Activated CD8-positive, alpha-beta T cell treated with anti-CD3 and anti-CD28 coated beads for 36 hours (primary cell): ENCODE measurements at regions not wholly inside any gene's neighbourhood (a gene's known extent, or its start where the extent isn't known, plus 50 kb on each side); places are given as distances from the start of the nearest gene placed in this dataset.

Source experiments
- ATAC-seq: fragments of 200-7000 bp; cut with Tn5 transposase; one replicate; pipeline ENCODE4 v1.10.0; 2021; ENCODE audit warnings: mild to moderate bottlenecking, moderate library complexity
- CTCF ChIA-PET: fragments of 350-600 bp; sonication (Branson Sonifier 250); formaldehyde crosslinking; loops from one replicate; lab custom pipeline; 2021; ENCODE audit warnings: antibody characterized with exemption; lab: Charles Lee
- POLR2A ChIA-PET: fragments of 350-600 bp; sonication (Branson Sonifier 250); formaldehyde crosslinking; loops from one replicate; lab custom pipeline; 2021; ENCODE audit warnings: antibody characterized with exemption; lab: Charles Lee
- DNase-seq: peaks from one replicate; pipeline ENCODE4 v3.0.0-alpha.2; 2020
- H3K27ac Mint-ChIP-seq: one replicate; pipeline ENCODE4 v1.8.0; 2021; ENCODE audit warnings: mild to moderate bottlenecking, mixed read lengths
- H3K27me3 Mint-ChIP-seq: one replicate; pipeline ENCODE4 v1.8.0; 2021; ENCODE audit warnings: mixed read lengths
- H3K36me3 Mint-ChIP-seq: one replicate; pipeline ENCODE4 v1.8.0; 2021; ENCODE audit warnings: low read depth, mixed read lengths
- H3K4me1 Mint-ChIP-seq: one replicate; pipeline ENCODE4 v1.8.0; 2021; ENCODE audit warnings: low read depth, mixed read lengths
- H3K4me3 Mint-ChIP-seq: one replicate; pipeline ENCODE4 v1.8.0; 2021; ENCODE audit warnings: mild to moderate bottlenecking, moderate library complexity, mixed read lengths
- H3K9me3 Mint-ChIP-seq: one replicate; pipeline ENCODE4 v1.8.0; 2021; ENCODE audit warnings: mixed read lengths
- intact Hi-C: fragments of 100-400 bp; cut with micrococcal nuclease; formaldehyde crosslinking; loops from one replicate; pipeline ENCODE4 v1.10.0; 2022
- TF ChIP-seq, protein P1 (sequence below): fragments of 200-600 bp; IDR thresholded peaks from one replicate; pipeline ENCODE4 v1.8.0; 2022; ENCODE audit warnings: antibody characterized with exemption, mild to moderate bottlenecking

DNA sequence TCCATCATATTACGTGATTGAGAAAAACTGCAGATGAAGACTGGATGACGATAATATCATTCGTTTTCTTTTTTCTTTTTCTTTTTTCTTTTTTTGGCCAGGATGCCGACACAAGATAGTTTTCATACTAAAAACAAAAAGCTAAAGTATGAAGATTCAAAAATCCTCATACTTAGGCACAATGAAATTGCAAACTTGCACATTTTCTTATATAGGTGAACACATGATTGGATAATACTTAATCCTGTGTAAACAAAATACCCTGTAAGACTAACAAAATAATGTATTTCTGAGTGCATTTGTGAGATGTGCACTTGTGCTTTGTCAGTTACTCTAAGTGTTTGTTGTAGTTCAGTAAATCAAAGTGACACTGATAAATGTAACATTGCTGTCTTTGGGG is 568.9 kb downstream of the ANKRD50 start:
- Mint-ChIP-seq H3K9me3 (no peaks in the 10 kb centered on the region), H3K36me3 (no peaks in the 10 kb centered on the region), H3K27ac (no peak overlapping the region), H3K27me3 (no peaks in the 10 kb centered on the region), H3K4me1 (no peaks in the 10 kb centered on the region), H3K4me3 (no peak overlapping the region)
- intact Hi-C loops, result no loop called here
- TF ChIP-seq, protein P1, sequence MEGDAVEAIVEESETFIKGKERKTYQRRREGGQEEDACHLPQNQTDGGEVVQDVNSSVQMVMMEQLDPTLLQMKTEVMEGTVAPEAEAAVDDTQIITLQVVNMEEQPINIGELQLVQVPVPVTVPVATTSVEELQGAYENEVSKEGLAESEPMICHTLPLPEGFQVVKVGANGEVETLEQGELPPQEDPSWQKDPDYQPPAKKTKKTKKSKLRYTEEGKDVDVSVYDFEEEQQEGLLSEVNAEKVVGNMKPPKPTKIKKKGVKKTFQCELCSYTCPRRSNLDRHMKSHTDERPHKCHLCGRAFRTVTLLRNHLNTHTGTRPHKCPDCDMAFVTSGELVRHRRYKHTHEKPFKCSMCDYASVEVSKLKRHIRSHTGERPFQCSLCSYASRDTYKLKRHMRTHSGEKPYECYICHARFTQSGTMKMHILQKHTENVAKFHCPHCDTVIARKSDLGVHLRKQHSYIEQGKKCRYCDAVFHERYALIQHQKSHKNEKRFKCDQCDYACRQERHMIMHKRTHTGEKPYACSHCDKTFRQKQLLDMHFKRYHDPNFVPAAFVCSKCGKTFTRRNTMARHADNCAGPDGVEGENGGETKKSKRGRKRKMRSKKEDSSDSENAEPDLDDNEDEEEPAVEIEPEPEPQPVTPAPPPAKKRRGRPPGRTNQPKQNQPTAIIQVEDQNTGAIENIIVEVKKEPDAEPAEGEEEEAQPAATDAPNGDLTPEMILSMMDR, result no peak
- CTCF ChIA-PET, result no interaction called here
- POLR2A ChIA-PET, result no interaction called here
- ATAC-seq (no peak), DNase-seq (no peak)

DNA sequence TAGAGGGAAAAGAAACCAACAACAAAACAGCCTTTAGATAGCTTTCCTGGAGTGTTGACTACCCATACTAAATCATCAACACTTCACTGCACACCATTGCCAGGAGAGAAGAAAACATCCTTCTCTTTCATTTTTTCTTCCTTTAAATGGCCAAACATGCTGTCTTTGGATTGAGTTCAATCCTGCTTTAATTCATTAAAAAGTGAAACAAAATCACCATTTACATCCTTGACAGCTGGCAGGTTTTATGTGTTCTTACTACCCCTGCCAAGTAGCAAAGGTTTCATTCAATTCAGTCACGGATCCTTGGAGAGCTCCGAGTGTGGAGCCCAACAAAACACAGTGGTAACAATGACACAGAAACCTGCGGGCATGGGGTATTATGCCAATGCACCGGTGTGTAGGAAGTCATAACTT is 568.3 kb downstream of the ANKRD50 start:
- Mint-ChIP-seq H3K27ac (no peak overlapping the region), H3K9me3 (no peaks in the 10 kb centered on the region), H3K4me3 (no peak overlapping the region), H3K36me3 (no peaks in the 10 kb centered on the region), H3K27me3 (no peaks in the 10 kb centered on the region), H3K4me1 (no peaks in the 10 kb centered on the region)
- TF ChIP-seq, protein P1, result no peak
- DNase-seq, result no peak
- ChIA-PET CTCF (no interaction called here), POLR2A (no interaction called here)
- intact Hi-C loops, result no loop called here
- ATAC-seq, result no peak

DNA sequence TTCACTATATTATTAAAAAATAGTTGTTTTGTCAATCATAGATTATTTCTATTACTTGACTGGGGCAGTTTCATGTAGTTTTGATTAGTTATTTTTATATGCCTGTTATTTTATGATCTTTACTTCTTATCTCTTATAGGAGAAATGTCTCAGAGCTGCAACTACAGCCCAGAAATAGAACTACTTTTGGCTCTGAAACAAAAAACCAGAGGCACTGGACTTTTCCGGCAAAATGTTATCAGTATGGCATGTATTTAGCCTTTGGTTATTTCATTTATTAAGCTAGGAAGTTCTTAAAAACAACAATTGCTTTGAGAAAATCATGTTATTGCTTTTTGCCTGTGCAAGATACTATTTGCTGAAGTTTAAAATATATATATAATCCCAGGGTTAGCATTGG is 566.5 kb downstream of the ANKRD50 start:
- no peak overlapping the region for H3K4me3 Mint-ChIP-seq
- no peaks in the 10 kb centered on the region for H3K27me3 Mint-ChIP-seq
- ChIA-PET POLR2A (no interaction called here), CTCF (no interaction called here)
- DNase-seq (no peak), ATAC-seq (no peak)
- no peaks in the 10 kb centered on the region for H3K9me3 Mint-ChIP-seq
- intact Hi-C loops, result no loop called here
- H3K4me1 Mint-ChIP-seq, result no peaks in the 10 kb centered on the region
- no peaks in the 10 kb centered on the region for H3K36me3 Mint-ChIP-seq
- TF ChIP-seq, protein P1, result no peak
- H3K27ac Mint-ChIP-seq, result no peak overlapping the region

DNA sequence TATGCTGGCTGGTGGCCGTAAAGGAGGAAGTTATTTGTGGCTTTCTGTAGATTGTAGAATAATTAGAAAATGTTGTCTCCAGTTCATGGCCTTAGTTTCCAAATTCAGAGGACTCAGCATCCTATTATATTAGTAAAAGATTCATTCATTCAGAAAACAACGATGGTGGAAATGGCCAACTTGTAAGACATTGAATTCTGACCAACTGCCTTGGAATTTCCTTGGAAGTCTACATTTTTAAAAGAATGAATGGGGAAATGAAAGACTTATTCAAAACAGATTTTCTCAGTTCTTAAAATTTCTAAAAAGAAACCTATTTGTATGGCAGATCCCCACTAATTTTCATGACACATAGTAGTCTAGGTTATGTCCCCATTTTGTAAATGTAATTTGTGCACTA is 561.5 kb downstream of the ANKRD50 start:
- POLR2A ChIA-PET, result no interaction called here
- no peak overlapping the region for H3K27ac Mint-ChIP-seq
- DNase-seq (no peak), ATAC-seq (no peak)
- CTCF ChIA-PET, result no interaction called here
- no peaks in the 10 kb centered on the region for H3K36me3 Mint-ChIP-seq
- TF ChIP-seq, protein P1, result no peak
- H3K4me1 Mint-ChIP-seq, result no peaks in the 10 kb centered on the region
- H3K9me3 Mint-ChIP-seq, result no peaks in the 10 kb centered on the region
- H3K27me3 Mint-ChIP-seq, result no peaks in the 10 kb centered on the region
- intact Hi-C loops, result no loop called here
- H3K4me3 Mint-ChIP-seq, result no peak overlapping the region

DNA sequence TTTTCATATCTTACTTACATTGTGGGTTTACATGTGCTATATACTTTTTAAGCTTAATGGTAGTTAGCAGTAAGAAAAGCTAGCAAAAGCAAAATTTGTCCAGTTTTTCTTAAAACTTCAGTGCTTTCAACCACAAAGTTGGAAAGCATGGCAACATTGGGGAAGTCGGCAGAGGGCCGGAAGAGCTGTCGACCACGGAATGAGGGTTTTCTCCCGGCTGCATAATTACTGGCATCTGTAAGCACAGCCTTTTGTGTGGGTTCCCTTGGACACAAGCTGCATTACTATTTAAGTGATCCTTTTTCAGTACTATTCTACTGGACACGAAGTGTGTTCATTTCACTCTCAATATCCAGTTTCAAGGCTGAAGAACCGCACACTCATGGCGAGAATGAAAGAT is 560.4 kb downstream of the ANKRD50 start:
- TF ChIP-seq, protein P1, result no peak
- CTCF ChIA-PET, result no interaction called here
- H3K27me3 Mint-ChIP-seq, result no peaks in the 10 kb centered on the region

More for the DNA sequence above, 560.4 kb downstream of the ANKRD50 start:
- ATAC-seq, result no peak
- intact Hi-C loops, result no loop called here
- no peaks in the 10 kb centered on the region for H3K9me3 Mint-ChIP-seq
- H3K4me1 Mint-ChIP-seq, result no peaks in the 10 kb centered on the region
- no peak overlapping the region for H3K4me3 Mint-ChIP-seq
- no peak for DNase-seq
- POLR2A ChIA-PET, result no interaction called here
- no peak overlapping the region for H3K27ac Mint-ChIP-seq
- no peaks in the 10 kb centered on the region for H3K36me3 Mint-ChIP-seq
